ENCODE measurements at regions not wholly inside any gene's neighbourhood (a gene's known extent, or its start where the extent isn't known, plus 50 kb on each side); places are given as distances from the start of the nearest gene placed in this dataset.

GRCh38 chr2:223674998-223675609, 72.9 kb upstream of the SCG2 start:
- intact Hi-C loops (cut with DNase I): no loop called here
- DNase-seq: no peak
- 41% methylated on average over 5 of the region's 5 CpGs for WGBS (ENCODE audit: insufficient coverage, low coverage, low lambda C conversion rate, missing lambda C conversion rate)
- TF ChIP-seq CTCF (IDR thresholded peaks at IDR 0.05) (peak; percentile 45 to 51 (median 47)), POLR2A (IDR thresholded peaks at IDR 0.05) (no peak)
- no peak overlapping the region for H3K27ac ChIP-seq
- no peaks in the 10 kb centered on the region for H3K36me3 ChIP-seq
- no peak overlapping the region for H3K4me3 ChIP-seq
- H3K9me3 ChIP-seq: no peaks in the 10 kb centered on the region
- peak in 3 of 4 donors; percentile 48 to 67 (median 55) for ATAC-seq
- H3K27me3 ChIP-seq: no peaks in the 10 kb centered on the region
- no peaks in the 10 kb centered on the region for H3K4me1 ChIP-seq

GRCh38 chr2:223669453-223670225, 67.5 kb upstream of the SCG2 start:
- Histone ChIP-seq H3K4me3 (no peak overlapping the region), H3K4me1 (no peaks in the 10 kb centered on the region), H3K36me3 (no peaks in the 10 kb centered on the region), H3K9me3 (no peaks in the 10 kb centered on the region), H3K27ac (no peak overlapping the region), H3K27me3 (no peaks in the 10 kb centered on the region)
- ATAC-seq (no peak), DNase-seq (no peak)
- TF ChIP-seq CTCF (IDR thresholded peaks at IDR 0.05) (no peak), POLR2A (IDR thresholded peaks at IDR 0.05) (no peak)
- intact Hi-C loops (cut with DNase I): no loop called here
- 67% methylated on average over 8 of the region's 8 CpGs for WGBS (ENCODE audit: insufficient coverage, low coverage, low lambda C conversion rate, missing lambda C conversion rate)

GRCh38 chr2:223668302-223668998, 66.3 kb upstream of the SCG2 start:
- TF ChIP-seq POLR2A (IDR thresholded peaks at IDR 0.05) (no peak), CTCF (IDR thresholded peaks at IDR 0.05) (no peak)
- Histone ChIP-seq H3K36me3 (no peaks in the 10 kb centered on the region), H3K27me3 (no peaks in the 10 kb centered on the region), H3K4me3 (no peak overlapping the region), H3K9me3 (no peaks in the 10 kb centered on the region), H3K27ac (no peak overlapping the region), H3K4me1 (no peaks in the 10 kb centered on the region)
- 44% methylated on average over 4 of the region's 5 CpGs for WGBS (ENCODE audit: insufficient coverage, low coverage, low lambda C conversion rate, missing lambda C conversion rate)
- intact Hi-C loops (cut with DNase I): no loop called here
- ATAC-seq (no peak), DNase-seq (no peak)

GRCh38 chr2:223654384-223654915, 52.3 kb upstream of the SCG2 start:
- no peak overlapping the region for H3K27ac ChIP-seq
- no peaks in the 10 kb centered on the region for H3K9me3 ChIP-seq
- intact Hi-C loops (cut with DNase I): no loop called here
- H3K4me1 ChIP-seq: no peaks in the 10 kb centered on the region
- H3K36me3 ChIP-seq: no peaks in the 10 kb centered on the region
- no peak for ATAC-seq
- H3K4me3 ChIP-seq: no peak overlapping the region
- no peak for DNase-seq
- H3K27me3 ChIP-seq: no peaks in the 10 kb centered on the region
- WGBS (ENCODE audit: insufficient coverage, low coverage, low lambda C conversion rate, missing lambda C conversion rate): 43% methylated on average over 4 of the region's 6 CpGs
- TF ChIP-seq POLR2A (IDR thresholded peaks at IDR 0.05) (no peak), CTCF (IDR thresholded peaks at IDR 0.05) (no peak)

Data from right lobe of liver (tissue), 6 donors.